A549 (cell line): ENCODE measurements at regions not wholly inside any gene's neighbourhood (a gene's known extent, or its start where the extent isn't known, plus 50 kb on each side); places are given as distances from the start of the nearest gene placed in this dataset.

Experiments
- ATAC-seq, 2 experiments: fragments of 200-7000 bp in 1 of 2; fragments of >200 bp in 1 of 2; cut with Nextera tagmentation in 1 of 2; cut with Tn5 transposase in 1 of 2; 3 replicates each; pipeline versions ENCODE4 v1.8.0 to v1.9.1; 2018 to 2020; ENCODE audit warnings: mild to moderate bottlenecking in 1 of 2, moderate library complexity in 1 of 2
- CTCF ChIA-PET: fragments of 300-600 bp; sonication (Branson Sonifier 250); formaldehyde crosslinking; extraction: SDS; loops from one replicate; lab custom pipeline; 2021; ENCODE audit warnings: antibody characterized with exemption, inconsistent platforms; lab: Yijun Ruan, JAX
- POLR2A ChIA-PET: fragments of 350-600 bp; formaldehyde crosslinking; extraction: SDS; loops from one replicate; lab custom pipeline; 2021; ENCODE audit warnings: antibody characterized with exemption, inconsistent platforms; lab: Yijun Ruan, JAX
- DNase-seq, 2 experiments: peaks; one replicate each; pipeline versions ENCODE4 v3.0.0 to v3.0.0-alpha.2; 2011 to 2016; ENCODE audit warnings: low read depth in 1 of 2, low spot score in 1 of 2
- FAIRE-seq: peaks from 2 replicates; lab custom pipeline; 2011; peaks lifted over from hg19 to GRCh38; lab: Jason Lieb, UNC
- H3K27ac ChIP-seq, 2 experiments: fragments of >200 bp; sonication (Bioruptor Twin); formaldehyde crosslinking; 3 replicates each; pipeline ENCODE4 v1.5.1; 2016 to 2017
- H3K4me1 ChIP-seq: fragments of >200 bp; sonication (Bioruptor Twin); formaldehyde crosslinking; 3 replicates; pipeline ENCODE4 v1.6.1; 2016
- H3K4me2 ChIP-seq: fragments of >200 bp; sonication (Bioruptor Twin); formaldehyde crosslinking; 3 replicates; pipeline ENCODE4 v1.6.1; 2016
- H3K4me3 ChIP-seq: fragments of >200 bp; sonication (Bioruptor Twin); formaldehyde crosslinking; 3 replicates; pipeline ENCODE4 v1.5.1; 2016
- H3K9me3 ChIP-seq: fragments of >200 bp; sonication (Bioruptor Twin); formaldehyde crosslinking; 3 replicates; pipeline ENCODE4 v1.6.1; 2016
- CBX2 ChIP-seq: fragments of 200-600 bp; sonication (generic); IDR thresholded peaks from 2 replicates; pipeline ENCODE4 v1.6.1; 2016; ENCODE audit warnings: low read depth, mild to moderate bottlenecking, borderline replicate concordance
- CBX8 ChIP-seq: fragments of 200-600 bp; sonication (generic); IDR thresholded peaks from 2 replicates; pipeline ENCODE4 v1.6.1; 2016
- CEBPB ChIP-seq, 2 experiments: fragments of >200 bp in 1 of 2; sonication (Bioruptor Twin) in 1 of 2; formaldehyde crosslinking in 1 of 2; IDR thresholded peaks; 2 replicates each; pipeline ENCODE4 v1.6.1; 2012 to 2016
- CHD2 ChIP-seq: fragments of 150-350 bp; IDR thresholded peaks from 2 replicates; pipeline ENCODE4 v1.6.1; 2014; ENCODE audit warnings: low read length; ENCODE audit not compliant: partially characterized antibody
- EHMT2 ChIP-seq: fragments of 200-600 bp; sonication (generic); IDR thresholded peaks from 2 replicates; pipeline ENCODE4 v1.6.1; 2016; ENCODE audit warnings: antibody characterized with exemption, low read depth, mild to moderate bottlenecking, moderate library complexity
- EP300 ChIP-seq, 2 experiments: fragments of >200 bp; sonication (Bioruptor Twin); formaldehyde crosslinking; IDR thresholded peaks; 2 replicates in 1 of 2; 3 replicates in 1 of 2; pipeline ENCODE4 v1.6.1; 2016 to 2017
- FOSL2 ChIP-seq, 2 experiments: fragments of 450-650 bp in 1 of 2; fragments of >200 bp in 1 of 2; sonication (Bioruptor Twin) in 1 of 2; formaldehyde crosslinking; IDR thresholded peaks; 2 replicates each; pipeline versions ENCODE4 v1.5.0 to v1.6.1; 2016 to 2020; ENCODE audit warnings: mild to moderate bottlenecking in 1 of 2, moderate library complexity in 1 of 2
- GATA3 ChIP-seq: IDR thresholded peaks from 2 replicates; pipeline ENCODE4 v1.6.1; 2012; ENCODE audit warnings: borderline replicate concordance
- HOXB5 ChIP-seq: fragments of 250-450 bp; sonication (Bioruptor Pico); IDR thresholded peaks from 2 replicates; pipeline ENCODE4 v1.5.0; 2020; ENCODE audit warnings: mild to moderate bottlenecking, moderate library complexity
- JUN ChIP-seq, 2 experiments: fragments of >200 bp; sonication (Bioruptor Twin); formaldehyde crosslinking; IDR thresholded peaks; 2 replicates in 1 of 2; 3 replicates in 1 of 2; pipeline ENCODE4 v1.6.1; 2016 to 2017
- JUNB ChIP-seq: fragments of >200 bp; sonication (Bioruptor Twin); formaldehyde crosslinking; IDR thresholded peaks from 2 replicates; pipeline ENCODE4 v1.6.1; 2016
- KDM5A ChIP-seq: fragments of 200-600 bp; sonication (generic); IDR thresholded peaks from 2 replicates; pipeline ENCODE4 v1.6.1; 2016; ENCODE audit warnings: antibody characterized with exemption, mild to moderate bottlenecking
- NFE2L2 ChIP-seq: fragments of 150-350 bp; conservative IDR thresholded peaks from 2 replicates; pipeline ENCODE4 v1.6.1; 2014; ENCODE audit warnings: low read length
- PHF8 ChIP-seq: fragments of 200-600 bp; sonication (generic); IDR thresholded peaks from 2 replicates; pipeline ENCODE4 v1.6.1; 2016; ENCODE audit warnings: low read depth, mild to moderate bottlenecking, antibody characterized with exemption, moderate library complexity, borderline replicate concordance
- POLR2A ChIP-seq: IDR thresholded peaks from 2 replicates; pipeline ENCODE4 v1.6.1; 2012; ENCODE audit warnings: mild to moderate bottlenecking, low read length
- RAD21 ChIP-seq, 2 experiments: fragments of >200 bp in 1 of 2; sonication (Bioruptor Twin) in 1 of 2; formaldehyde crosslinking in 1 of 2; IDR thresholded peaks in 1 of 2; conservative IDR thresholded peaks in 1 of 2; 2 replicates in 1 of 2; 3 replicates in 1 of 2; pipeline ENCODE4 v1.6.1; 2012 to 2018; ENCODE audit warnings: inconsistent platforms in 1 of 2
- RNF2 ChIP-seq: fragments of 200-600 bp; sonication (generic); IDR thresholded peaks from 2 replicates; pipeline ENCODE4 v1.6.1; 2016; ENCODE audit warnings: low read depth, mild to moderate bottlenecking, antibody characterized with exemption, moderate library complexity, borderline replicate concordance
- SMC3 ChIP-seq: fragments of >200 bp; sonication (Bioruptor Twin); formaldehyde crosslinking; IDR thresholded peaks from 3 replicates; pipeline ENCODE4 v1.6.1; 2018; ENCODE audit warnings: inconsistent platforms
- WGBS: methylation state at CpG from one replicate; pipeline ENCODE4 v1.1.6; 2017; ENCODE audit errors: missing lambda C conversion rate; 5-methylcytosine and 5-hydroxymethylcytosine counted together
- TF ChIP-seq, protein P1 (sequence below): fragments of 450-650 bp; IDR thresholded peaks from 2 replicates; pipeline ENCODE4 v1.6.1; 2014; ENCODE audit warnings: antibody characterized with exemption
- TF ChIP-seq, protein P2 (sequence below): fragments of 150-350 bp; IDR thresholded peaks from 2 replicates; pipeline ENCODE4 v1.6.1; 2014; ENCODE audit warnings: low read depth, mild to moderate bottlenecking, low read length
- TF ChIP-seq, protein P3 (sequence below): IDR thresholded peaks from 2 replicates; pipeline ENCODE4 v1.6.1; 2012
- TF ChIP-seq, protein P4 (sequence below): fragments of >200 bp; sonication (Bioruptor Twin); formaldehyde crosslinking; IDR thresholded peaks from 3 replicates; pipeline ENCODE4 v1.5.1; 2016
- TF ChIP-seq, protein P5 (sequence below): fragments of >200 bp; sonication (Bioruptor Twin); formaldehyde crosslinking; IDR thresholded peaks from 3 replicates; pipeline ENCODE4 v1.6.1; 2016

DNA sequence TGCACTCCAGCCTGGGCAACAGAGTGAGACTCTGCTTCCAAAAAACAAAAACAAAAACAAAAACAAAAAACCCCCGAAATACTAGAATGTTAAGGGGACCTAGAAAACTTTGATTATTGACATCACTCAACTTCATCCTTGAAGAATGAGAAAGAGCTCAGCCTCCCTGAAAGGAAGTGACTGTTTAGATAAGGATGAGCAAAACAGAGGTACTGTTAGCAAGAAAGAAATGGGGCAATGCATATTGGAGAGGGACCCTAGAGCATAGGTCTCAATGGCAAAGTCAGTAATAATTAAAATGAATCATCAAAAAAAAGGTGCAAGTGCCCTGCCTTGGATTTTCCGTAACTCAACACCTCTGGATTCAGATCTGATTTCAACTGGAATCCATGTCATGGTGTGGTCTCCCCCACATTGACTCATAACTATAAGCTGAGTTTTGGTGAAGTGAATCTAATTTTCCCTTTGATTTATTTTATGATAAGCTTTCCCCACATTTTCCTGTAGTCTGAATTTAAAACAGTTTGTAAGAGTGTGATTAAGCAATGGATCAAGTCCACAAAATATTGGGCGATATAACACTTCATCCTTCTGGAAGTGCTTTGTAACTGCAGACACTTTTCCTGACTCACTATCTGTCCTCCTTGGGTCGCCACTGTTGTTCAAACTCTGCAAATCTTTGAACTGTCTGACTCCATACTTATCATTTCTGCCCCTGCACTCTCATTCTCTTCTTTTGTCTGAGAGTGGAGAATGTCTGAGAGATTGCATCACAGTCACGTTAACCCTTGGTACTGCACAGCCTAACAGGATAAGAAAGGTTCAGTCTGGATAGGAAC lies 224.8 kb upstream of the LYZL1 start:
- DNase-seq (peak; percentile 19 to 82), ATAC-seq (peak; percentile 95 to 98)
- no peaks in the 10 kb centered on the region for H3K9me3 ChIP-seq
- H3K4me1 ChIP-seq, result peaks cover 48% of the 10 kb centered on the region
- CTCF ChIA-PET, result interaction anchor here (0.7 to 1.2 kb wide), 5 partner anchors 10 to 400 kb away, joined by 3 to 4 read pairs (median 3); no protein-coding TSS in a partner anchor
- 38% methylated on average over 5 of the region's 5 CpGs for WGBS
- POLR2A ChIA-PET, result interaction anchor here (1.1 kb wide), 1 partner anchor 386 kb away, joined by 8 read pairs; the partner anchor contains the start of gene BAMBI
- TF ChIP-seq CEBPB (IDR thresholded peaks at IDR 0.05) (peak; percentile 83 to 90), FOSL2 (IDR thresholded peaks at IDR 0.05) (peak; percentile 15; the same call in 1 of the 2 replicates), FOSL2 (CRISPR knock-in tag; IDR thresholded peaks at IDR 0.05) (peak; percentile 32), PHF8 (no peak), HOXB5 (CRISPR knock-in tag) (no peak), CBX2 (no peak), GATA3 (peak; percentile 51; the same call in 1 of the 2 replicates), KDM5A (no peak), RNF2 (no peak), EP300 (IDR thresholded peaks at IDR 0.05) (peak in 1 of 2 experiments; percentile 59; a peak in 1 of 5 replicates), CBX8 (no peak), RAD21 (conservative IDR thresholded peaks at IDR 0.05 in 1 of 2, IDR thresholded peaks at IDR 0.05 in 1 of 2) (peak; percentile 27 to 55; a peak in 3 of 5 replicates), SMC3 (peak; percentile 47; the same call in 2 of the 3 replicates), JUN (IDR thresholded peaks at IDR 0.05) (peak in 1 of 2 experiments; percentile 62; a peak in 2 of 5 replicates), POLR2A (no peak), CHD2 (no peak), JUNB (peak; percentile 56), NFE2L2 (no peak), EHMT2 (no peak)
- TF ChIP-seq, protein P1, sequence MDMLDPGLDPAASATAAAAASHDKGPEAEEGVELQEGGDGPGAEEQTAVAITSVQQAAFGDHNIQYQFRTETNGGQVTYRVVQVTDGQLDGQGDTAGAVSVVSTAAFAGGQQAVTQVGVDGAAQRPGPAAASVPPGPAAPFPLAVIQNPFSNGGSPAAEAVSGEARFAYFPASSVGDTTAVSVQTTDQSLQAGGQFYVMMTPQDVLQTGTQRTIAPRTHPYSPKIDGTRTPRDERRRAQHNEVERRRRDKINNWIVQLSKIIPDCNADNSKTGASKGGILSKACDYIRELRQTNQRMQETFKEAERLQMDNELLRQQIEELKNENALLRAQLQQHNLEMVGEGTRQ, result no peak
- TF ChIP-seq, protein P2, sequence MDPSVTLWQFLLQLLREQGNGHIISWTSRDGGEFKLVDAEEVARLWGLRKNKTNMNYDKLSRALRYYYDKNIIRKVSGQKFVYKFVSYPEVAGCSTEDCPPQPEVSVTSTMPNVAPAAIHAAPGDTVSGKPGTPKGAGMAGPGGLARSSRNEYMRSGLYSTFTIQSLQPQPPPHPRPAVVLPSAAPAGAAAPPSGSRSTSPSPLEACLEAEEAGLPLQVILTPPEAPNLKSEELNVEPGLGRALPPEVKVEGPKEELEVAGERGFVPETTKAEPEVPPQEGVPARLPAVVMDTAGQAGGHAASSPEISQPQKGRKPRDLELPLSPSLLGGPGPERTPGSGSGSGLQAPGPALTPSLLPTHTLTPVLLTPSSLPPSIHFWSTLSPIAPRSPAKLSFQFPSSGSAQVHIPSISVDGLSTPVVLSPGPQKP, result no peak
- TF ChIP-seq, protein P3, sequence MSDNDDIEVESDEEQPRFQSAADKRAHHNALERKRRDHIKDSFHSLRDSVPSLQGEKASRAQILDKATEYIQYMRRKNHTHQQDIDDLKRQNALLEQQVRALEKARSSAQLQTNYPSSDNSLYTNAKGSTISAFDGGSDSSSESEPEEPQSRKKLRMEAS, result peak; percentile 32; the same call in 1 of the 2 replicates
- TF ChIP-seq, protein P4, sequence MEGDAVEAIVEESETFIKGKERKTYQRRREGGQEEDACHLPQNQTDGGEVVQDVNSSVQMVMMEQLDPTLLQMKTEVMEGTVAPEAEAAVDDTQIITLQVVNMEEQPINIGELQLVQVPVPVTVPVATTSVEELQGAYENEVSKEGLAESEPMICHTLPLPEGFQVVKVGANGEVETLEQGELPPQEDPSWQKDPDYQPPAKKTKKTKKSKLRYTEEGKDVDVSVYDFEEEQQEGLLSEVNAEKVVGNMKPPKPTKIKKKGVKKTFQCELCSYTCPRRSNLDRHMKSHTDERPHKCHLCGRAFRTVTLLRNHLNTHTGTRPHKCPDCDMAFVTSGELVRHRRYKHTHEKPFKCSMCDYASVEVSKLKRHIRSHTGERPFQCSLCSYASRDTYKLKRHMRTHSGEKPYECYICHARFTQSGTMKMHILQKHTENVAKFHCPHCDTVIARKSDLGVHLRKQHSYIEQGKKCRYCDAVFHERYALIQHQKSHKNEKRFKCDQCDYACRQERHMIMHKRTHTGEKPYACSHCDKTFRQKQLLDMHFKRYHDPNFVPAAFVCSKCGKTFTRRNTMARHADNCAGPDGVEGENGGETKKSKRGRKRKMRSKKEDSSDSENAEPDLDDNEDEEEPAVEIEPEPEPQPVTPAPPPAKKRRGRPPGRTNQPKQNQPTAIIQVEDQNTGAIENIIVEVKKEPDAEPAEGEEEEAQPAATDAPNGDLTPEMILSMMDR, result peak; percentile 25; the same call in 2 of the 3 replicates
- TF ChIP-seq, protein P5, sequence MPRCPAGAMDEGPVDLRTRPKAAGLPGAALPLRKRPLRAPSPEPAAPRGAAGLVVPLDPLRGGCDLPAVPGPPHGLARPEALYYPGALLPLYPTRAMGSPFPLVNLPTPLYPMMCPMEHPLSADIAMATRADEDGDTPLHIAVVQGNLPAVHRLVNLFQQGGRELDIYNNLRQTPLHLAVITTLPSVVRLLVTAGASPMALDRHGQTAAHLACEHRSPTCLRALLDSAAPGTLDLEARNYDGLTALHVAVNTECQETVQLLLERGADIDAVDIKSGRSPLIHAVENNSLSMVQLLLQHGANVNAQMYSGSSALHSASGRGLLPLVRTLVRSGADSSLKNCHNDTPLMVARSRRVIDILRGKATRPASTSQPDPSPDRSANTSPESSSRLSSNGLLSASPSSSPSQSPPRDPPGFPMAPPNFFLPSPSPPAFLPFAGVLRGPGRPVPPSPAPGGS, result peak; percentile 45; the same call in 1 of the 3 replicates
- TF ChIP-seq, all 56 proteins: peak for 11
- peak; percentile 91 for FAIRE-seq
- Histone ChIP-seq H3K4me3 (0 out of 3 replicates have a peak overlapping the region, but pooled peaks have one; percentile 4), H3K4me2 (peak overlapping the region; percentile 77), H3K27ac (peak overlapping the region; percentile 84 to 88)
